HG03064 (cell line): ENCODE measurements at regions not wholly inside any gene's neighbourhood (a gene's known extent, or its start where the extent isn't known, plus 50 kb on each side); places are given as distances from the start of the nearest gene placed in this dataset.

Source experiments
- ATAC-seq: cut with Tn5 transposase; IDR thresholded peaks from one replicate; pipeline ENCODE4 v1.9.1; 2021; ENCODE audit warnings: low read depth; ENCODE audit not compliant: unreplicated experiment

- ATAC-seq, result no peak
Measured at GRCh38 chr17:14779241-14779640, 478.4 kb downstream of the HS3ST3B1 start.

- no peak for ATAC-seq
Measured at GRCh38 chr17:14777291-14777690, 476.4 kb downstream of the HS3ST3B1 start.

- no peak for ATAC-seq
Measured at GRCh38 chr17:14776791-14777190, 475.9 kb downstream of the HS3ST3B1 start.

GRCh38 chr17:14775731-14776492 lies 475.0 kb downstream of the HS3ST3B1 start:
- ATAC-seq, result no peak

GRCh38 chr17:14774774-14775173 lies 473.9 kb downstream of the HS3ST3B1 start:
- ATAC-seq, result no peak

- ATAC-seq, result no peak
Measured at GRCh38 chr17:14772776-14773175, 471.9 kb downstream of the HS3ST3B1 start.

GRCh38 chr17:14771543-14771942 lies 470.7 kb downstream of the HS3ST3B1 start:
- ATAC-seq, result no peak

- no peak for ATAC-seq
Measured at GRCh38 chr17:14768923-14769322, 468.0 kb downstream of the HS3ST3B1 start.

GRCh38 chr17:14762736-14763479 lies 462.0 kb downstream of the HS3ST3B1 start:
- ATAC-seq, result no peak

GRCh38 chr17:14760719-14761411 lies 460.0 kb downstream of the HS3ST3B1 start:
- ATAC-seq, result no peak

- ATAC-seq, result no peak
Measured at GRCh38 chr17:14760212-14760611, 459.3 kb downstream of the HS3ST3B1 start.

GRCh38 chr17:14759325-14759724 lies 458.4 kb downstream of the HS3ST3B1 start:
- ATAC-seq, result no peak

GRCh38 chr17:14756479-14756878 lies 455.6 kb downstream of the HS3ST3B1 start:
- no peak for ATAC-seq

GRCh38 chr17:14755002-14755401 lies 454.1 kb downstream of the HS3ST3B1 start:
- no peak for ATAC-seq

GRCh38 chr17:14753383-14753782 lies 452.5 kb downstream of the HS3ST3B1 start:
- ATAC-seq, result no peak

GRCh38 chr17:14752011-14752410 lies 451.1 kb downstream of the HS3ST3B1 start:
- ATAC-seq, result no peak

GRCh38 chr17:14750866-14751265 lies 450.0 kb downstream of the HS3ST3B1 start:
- ATAC-seq, result no peak

GRCh38 chr17:14749269-14749668 lies 448.4 kb downstream of the HS3ST3B1 start:
- ATAC-seq, result no peak

- no peak for ATAC-seq
Measured at GRCh38 chr17:14748036-14748710, 447.3 kb downstream of the HS3ST3B1 start.

- no peak for ATAC-seq
Measured at GRCh38 chr17:14747603-14747950, 446.7 kb downstream of the HS3ST3B1 start.
